Suprapubic skin (tissue), 4 donors: ENCODE measurements at regions not wholly inside any gene's neighbourhood (a gene's known extent, or its start where the extent isn't known, plus 50 kb on each side); places are given as distances from the start of the nearest gene placed in this dataset.

ENCODE experiments used
- CTCF ChIP-seq, 2 donors: fragments of 200-600 bp in 1 of 2; fragments of 450-650 bp in 1 of 2; sonication (generic) in 1 of 2; IDR thresholded peaks; one replicate each; pipeline ENCODE4 v1.5.1; 2016 to 2019; ENCODE audit warnings: antibody characterized with exemption in 2 of 2, mild to moderate bottlenecking in 1 of 2, moderate library complexity in 1 of 2
- EP300 ChIP-seq: sonication (generic); formaldehyde crosslinking; IDR thresholded peaks from one replicate; pipeline ENCODE4 v1.6.1; 2017; ENCODE audit warnings: antibody characterized with exemption
- POLR2A ChIP-seq, 2 donors: fragments of 450-650 bp; IDR thresholded peaks; one replicate each; pipeline ENCODE4 v1.6.1; 2017; ENCODE audit warnings: antibody characterized with exemption in 2 of 2, mild to moderate bottlenecking in 2 of 2, moderate library complexity in 2 of 2
- POLR2AphosphoS5 ChIP-seq, 3 donors: sonication (generic); formaldehyde crosslinking; IDR thresholded peaks; one replicate each; pipeline ENCODE4 v1.6.1; 2017; ENCODE audit warnings: antibody characterized with exemption in 3 of 3

GRCh38 chr1:177568622-177569021 lies 397.9 kb downstream of the BRINP2 start:
- TF ChIP-seq CTCF (IDR thresholded peaks at IDR 0.05), result no peak
- no peak for TF ChIP-seq EP300
- TF ChIP-seq POLR2AphosphoS5 (IDR thresholded peaks at IDR 0.05), result no peak
- no peak for TF ChIP-seq POLR2A (IDR thresholded peaks at IDR 0.05)
